GM12801 (cell line): ENCODE measurements at regions not wholly inside any gene's neighbourhood (a gene's known extent, or its start where the extent isn't known, plus 50 kb on each side); places are given as distances from the start of the nearest gene placed in this dataset.

Experiments
- TF ChIP-seq, protein P1 (sequence below): IDR thresholded peaks from one replicate; pipeline ENCODE4 v1.5.1; 2011; ENCODE audit warnings: control low read depth; ENCODE audit not compliant: insufficient read length; ENCODE audit errors: extremely low read depth

DNA sequence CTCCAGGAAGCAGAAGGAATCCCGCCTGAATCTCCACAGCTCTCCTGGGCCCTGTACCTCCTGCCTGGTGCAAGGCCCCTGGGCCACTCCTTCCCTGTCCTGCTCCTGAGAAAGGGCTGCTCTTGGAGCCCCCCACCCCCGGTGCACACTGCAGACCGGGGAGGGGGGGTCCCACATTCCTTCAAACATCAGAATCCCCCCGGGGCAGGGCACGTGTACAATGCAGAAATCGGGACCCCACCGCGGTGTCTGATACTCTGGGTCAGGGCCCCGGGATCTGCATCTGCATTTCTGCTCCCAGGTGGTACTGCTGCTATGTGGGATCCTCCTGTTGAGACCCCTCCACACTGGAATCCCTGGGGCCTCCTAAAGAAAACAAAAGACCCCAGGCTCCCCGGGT, 99.5 kb upstream of the GSE1 start:
- TF ChIP-seq, protein P1, sequence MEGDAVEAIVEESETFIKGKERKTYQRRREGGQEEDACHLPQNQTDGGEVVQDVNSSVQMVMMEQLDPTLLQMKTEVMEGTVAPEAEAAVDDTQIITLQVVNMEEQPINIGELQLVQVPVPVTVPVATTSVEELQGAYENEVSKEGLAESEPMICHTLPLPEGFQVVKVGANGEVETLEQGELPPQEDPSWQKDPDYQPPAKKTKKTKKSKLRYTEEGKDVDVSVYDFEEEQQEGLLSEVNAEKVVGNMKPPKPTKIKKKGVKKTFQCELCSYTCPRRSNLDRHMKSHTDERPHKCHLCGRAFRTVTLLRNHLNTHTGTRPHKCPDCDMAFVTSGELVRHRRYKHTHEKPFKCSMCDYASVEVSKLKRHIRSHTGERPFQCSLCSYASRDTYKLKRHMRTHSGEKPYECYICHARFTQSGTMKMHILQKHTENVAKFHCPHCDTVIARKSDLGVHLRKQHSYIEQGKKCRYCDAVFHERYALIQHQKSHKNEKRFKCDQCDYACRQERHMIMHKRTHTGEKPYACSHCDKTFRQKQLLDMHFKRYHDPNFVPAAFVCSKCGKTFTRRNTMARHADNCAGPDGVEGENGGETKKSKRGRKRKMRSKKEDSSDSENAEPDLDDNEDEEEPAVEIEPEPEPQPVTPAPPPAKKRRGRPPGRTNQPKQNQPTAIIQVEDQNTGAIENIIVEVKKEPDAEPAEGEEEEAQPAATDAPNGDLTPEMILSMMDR = no peak

DNA sequence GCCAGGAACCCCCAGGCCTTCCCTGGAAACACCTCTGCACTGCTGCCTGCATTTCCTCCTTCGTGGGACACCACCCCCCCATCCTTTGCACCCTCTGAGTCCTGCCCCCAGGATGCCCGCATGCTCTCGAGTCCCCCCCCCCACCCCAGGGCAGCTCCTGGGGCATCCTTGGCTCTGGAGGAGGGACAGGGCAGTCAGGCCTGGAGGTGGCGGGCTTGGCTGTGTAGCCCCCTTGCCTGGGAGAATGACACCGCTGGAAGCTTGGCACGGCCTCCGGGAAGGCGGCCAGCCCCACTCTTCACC, 98.9 kb upstream of the GSE1 start:
- TF ChIP-seq, protein P1 = no peak

DNA sequence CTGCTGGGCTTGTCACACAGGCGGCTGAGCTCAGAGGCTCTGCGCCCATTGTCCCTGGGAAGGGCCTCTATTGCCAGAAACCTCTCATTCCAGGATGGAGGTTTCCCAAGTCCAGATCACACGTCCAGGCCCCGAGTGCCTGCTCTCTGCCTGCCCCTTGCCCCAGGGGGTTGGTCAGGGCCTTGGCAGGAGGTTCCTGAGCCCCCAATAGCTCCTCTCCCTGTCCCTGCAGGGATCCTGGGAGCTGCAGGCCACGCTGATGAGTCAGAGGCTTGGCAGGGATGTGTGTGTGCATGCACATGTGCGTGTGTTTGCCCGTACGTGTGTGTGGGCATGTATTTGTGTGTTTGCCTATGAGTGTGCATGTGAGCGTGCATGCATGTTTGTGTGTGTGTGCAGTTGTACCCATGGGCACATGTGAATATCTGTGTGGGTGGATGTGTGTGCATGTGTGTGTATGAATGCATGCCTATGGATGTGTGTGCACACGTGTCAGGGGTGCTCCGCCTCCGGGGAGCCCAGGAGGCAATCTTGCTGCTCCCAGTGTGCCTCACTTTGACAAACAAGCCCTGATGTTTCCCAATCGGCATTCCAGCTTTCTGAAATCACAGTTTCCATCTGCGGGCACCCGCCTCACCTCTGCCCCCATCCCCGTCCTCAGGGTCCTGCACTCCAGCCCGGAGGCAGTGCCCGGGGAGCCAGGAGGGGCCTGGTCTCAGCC, 98.4 kb upstream of the GSE1 start:
- TF ChIP-seq, protein P1 = no peak

DNA sequence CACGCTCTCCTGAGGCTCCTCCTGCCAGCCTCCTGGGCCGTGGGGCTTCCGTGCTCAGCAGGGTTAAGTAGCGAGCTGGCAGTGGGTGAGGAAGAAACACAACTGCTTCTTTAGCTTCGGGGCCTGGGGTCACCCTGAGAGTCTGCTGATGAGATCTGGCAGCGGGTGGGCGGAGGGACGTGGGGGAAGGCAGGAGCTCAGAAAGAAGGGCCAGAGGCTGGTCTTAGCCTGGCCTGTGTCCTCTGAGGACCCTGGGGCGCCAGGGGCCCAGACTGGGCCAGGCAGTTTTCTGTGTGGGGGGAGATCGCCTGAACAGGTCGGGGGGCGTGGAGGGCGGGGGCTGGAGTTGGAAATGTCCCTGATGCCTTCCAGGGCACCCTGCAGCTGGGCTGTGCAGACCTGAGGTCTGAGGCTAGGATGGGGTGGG, 97.8 kb upstream of the GSE1 start:
- TF ChIP-seq, protein P1 = no peak

DNA sequence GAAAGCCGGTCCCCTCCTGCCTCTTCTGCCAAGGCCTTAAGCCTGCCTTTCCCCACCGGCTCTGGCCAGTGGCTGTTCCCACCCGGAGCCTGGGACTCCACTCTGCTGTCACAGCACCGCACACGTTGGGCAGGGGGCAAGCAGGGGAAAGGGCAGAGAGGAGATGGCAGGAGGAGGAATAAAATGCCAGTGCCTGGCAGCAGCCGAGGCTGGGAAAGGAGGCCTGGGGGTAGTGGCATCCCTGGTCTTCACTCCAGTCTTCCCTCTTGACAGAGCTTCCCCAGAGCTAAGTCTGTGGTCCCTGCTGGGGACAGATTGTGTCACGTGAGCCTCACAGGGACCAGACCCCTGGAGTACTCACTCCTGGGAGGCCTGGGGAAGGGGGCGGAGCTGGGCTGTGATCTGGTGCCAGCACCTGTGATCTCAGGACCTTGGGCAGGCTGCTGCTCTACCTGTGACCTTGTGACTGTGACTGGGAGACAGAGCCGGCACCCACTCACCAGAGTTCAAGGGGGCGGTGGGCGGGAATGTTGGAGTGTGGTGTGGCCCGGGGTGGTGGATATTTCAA, 97.2 kb upstream of the GSE1 start:
- TF ChIP-seq, protein P1 = no peak

DNA sequence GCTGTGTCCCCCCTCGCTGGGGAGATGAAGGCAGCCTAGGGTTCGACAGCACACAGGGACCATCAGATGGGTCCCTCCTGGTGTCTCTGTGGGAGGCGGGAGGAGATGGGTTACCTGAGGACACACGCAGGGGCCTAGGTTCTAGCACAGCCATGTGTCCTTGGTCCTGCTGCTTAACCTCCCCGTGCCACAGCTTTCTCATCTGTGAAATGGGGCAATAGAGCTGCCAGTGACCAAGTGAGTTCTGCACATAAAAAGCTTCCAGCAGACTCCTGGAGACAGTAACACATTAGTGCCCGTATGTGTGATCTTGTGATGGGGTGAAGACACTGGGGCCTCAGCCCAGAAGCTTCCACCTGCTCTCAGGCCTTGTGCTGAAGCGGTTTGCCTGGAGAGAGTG, 96.0 kb upstream of the GSE1 start:
- TF ChIP-seq, protein P1 = no peak

DNA sequence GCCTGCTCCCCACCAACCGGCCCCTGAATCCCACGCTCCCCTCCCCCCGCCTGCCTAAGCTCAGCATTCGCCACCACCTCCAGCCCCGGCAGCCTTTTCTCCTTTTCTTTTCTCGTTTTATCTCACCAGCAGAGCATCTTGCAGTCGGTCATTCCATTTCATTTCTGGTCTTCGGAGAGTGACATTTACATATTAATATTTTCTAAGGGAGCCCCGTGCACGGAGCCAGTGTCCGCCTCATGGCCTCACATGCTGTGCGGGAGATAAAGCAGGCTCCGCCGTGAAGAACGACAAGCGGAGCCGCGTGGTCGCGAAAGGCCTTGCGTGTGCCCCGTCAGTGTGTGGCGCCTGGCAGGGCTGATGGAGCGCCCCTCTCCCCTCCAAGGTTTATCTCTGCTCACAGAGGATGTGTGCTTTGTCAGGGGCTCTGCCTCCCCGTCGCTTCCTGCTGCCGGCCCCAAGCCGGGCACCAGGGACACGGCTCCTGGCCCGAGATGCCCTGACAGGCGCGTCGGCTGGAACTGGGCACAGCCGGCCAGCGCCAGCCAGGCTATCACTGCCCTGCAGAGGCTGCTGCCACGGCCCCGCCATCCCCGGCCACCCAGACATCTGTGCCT, 95.5 kb upstream of the GSE1 start:
- TF ChIP-seq, protein P1 = no peak
